T-helper 2 cell treated with Interferon-gamma antibody and Interleukin-4, amounts not matched to agents 100 ng/mL and 5 ng/mL, for 36 hours (primary cell): ENCODE measurements at regions not wholly inside any gene's neighbourhood (a gene's known extent, or its start where the extent isn't known, plus 50 kb on each side); places are given as distances from the start of the nearest gene placed in this dataset.
"Not testable (repeated sequence)": the region's sequence is repeated elsewhere in the genome, so short reads cannot be mapped to it uniquely, and the experiment has no call there.

Source experiments
- intact Hi-C: fragments of 100-400 bp; cut with micrococcal nuclease; formaldehyde crosslinking; loops from one replicate; pipeline ENCODE4 v1.15.1; 2023

GRCh38 chr1:228891272-228892034, 156.2 kb downstream of the RHOU start:
- intact Hi-C loops: no loop called here

GRCh38 chr1:228892200-228892599, 156.9 kb downstream of the RHOU start:
- intact Hi-C loops: not testable (repeated sequence)

GRCh38 chr1:228894442-228894989, 159.2 kb downstream of the RHOU start:
- intact Hi-C loops: no loop called here

GRCh38 chr1:228897901-228898300, 162.6 kb downstream of the RHOU start:
- intact Hi-C loops: no loop called here

- intact Hi-C loops: no loop called here
These were observed 163.3 kb downstream of the RHOU start for GRCh38 chr1:228898582-228898992.

GRCh38 chr1:228899421-228899956, 164.2 kb downstream of the RHOU start:
- intact Hi-C loops: no loop called here

- intact Hi-C loops: no loop called here
These were observed 165.0 kb downstream of the RHOU start for GRCh38 chr1:228900099-228900885.

GRCh38 chr1:228900886-228901392, 165.7 kb downstream of the RHOU start:
- intact Hi-C loops: no loop called here

- intact Hi-C loops: no loop called here
These were observed 166.8 kb downstream of the RHOU start for GRCh38 chr1:228901936-228902681.

GRCh38 chr1:228902781-228903433, 167.6 kb downstream of the RHOU start:
- intact Hi-C loops: no loop called here

GRCh38 chr1:228903434-228904071, 168.3 kb downstream of the RHOU start:
- intact Hi-C loops: no loop called here

GRCh38 chr1:228904222-228904621, 168.9 kb downstream of the RHOU start:
- intact Hi-C loops: no loop called here

GRCh38 chr1:228905701-228906101, 170.4 kb downstream of the RHOU start:
- intact Hi-C loops: no loop called here

GRCh38 chr1:228906223-228906860, 171.1 kb downstream of the RHOU start:
- intact Hi-C loops: no loop called here

GRCh38 chr1:228911225-228912210, 176.2 kb downstream of the RHOU start:
- intact Hi-C loops: no loop called here

GRCh38 chr1:228913626-228914414, 178.5 kb downstream of the RHOU start:
- intact Hi-C loops: no loop called here

- intact Hi-C loops: no loop called here
These were observed 179.4 kb downstream of the RHOU start for GRCh38 chr1:228914700-228915099.

- intact Hi-C loops: no loop called here
These were observed 182.1 kb downstream of the RHOU start for GRCh38 chr1:228917342-228917741.
